GM18519 (cell line): ENCODE measurements at regions not wholly inside any gene's neighbourhood (a gene's known extent, or its start where the extent isn't known, plus 50 kb on each side); places are given as distances from the start of the nearest gene placed in this dataset.
"Not testable (repeated sequence)": the region's sequence is repeated elsewhere in the genome, so short reads cannot be mapped to it uniquely, and the experiment has no call there.

Source experiments
- ATAC-seq: cut with Tn5 transposase; IDR thresholded peaks from one replicate; pipeline ENCODE4 v1.9.1; 2021; ENCODE audit warnings: mild to moderate bottlenecking, moderate library complexity; ENCODE audit not compliant: unreplicated experiment, low FRiP score

DNA sequence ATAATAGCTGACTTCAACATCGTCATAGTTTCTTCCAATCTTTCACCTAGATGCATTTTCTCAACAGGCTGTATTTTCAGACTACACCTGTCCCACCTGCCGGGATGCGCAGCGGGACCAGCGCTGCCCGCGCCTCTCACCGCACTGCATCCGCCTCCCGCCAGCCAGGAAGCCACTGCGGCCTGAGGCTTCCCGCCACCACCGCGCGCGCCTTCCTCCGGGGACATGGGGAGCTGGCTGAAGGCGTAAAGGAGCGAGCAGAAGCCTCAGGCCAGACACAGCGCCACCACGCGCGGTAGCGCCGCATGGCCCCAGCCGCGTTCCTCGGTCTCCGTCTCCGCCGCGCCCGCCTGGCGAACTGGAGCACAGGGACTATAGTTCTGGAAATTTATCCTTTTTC, 135.7 kb upstream of the TEKT4 start:
- ATAC-seq, result not testable (repeated sequence)

DNA sequence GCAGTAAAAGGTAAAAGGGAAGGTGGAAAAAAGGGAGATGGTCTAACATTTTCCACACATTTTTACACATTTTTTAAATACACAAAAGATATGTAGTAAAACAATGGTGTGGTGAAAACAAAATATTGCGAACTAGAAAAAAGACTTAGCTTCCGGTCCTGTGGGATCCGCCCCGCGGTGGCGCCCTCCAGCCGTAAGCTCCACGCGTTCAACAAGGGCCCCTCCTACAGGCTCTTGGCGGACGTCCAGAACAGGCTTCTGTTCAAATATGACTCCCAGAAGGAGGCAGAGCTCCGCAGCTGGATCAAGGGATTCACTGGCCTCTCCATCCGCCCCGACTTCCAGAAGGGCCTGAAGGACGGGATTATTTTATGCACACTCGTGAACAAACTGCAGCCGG, 134.1 kb upstream of the TEKT4 start:
- ATAC-seq, result not testable (repeated sequence)

DNA sequence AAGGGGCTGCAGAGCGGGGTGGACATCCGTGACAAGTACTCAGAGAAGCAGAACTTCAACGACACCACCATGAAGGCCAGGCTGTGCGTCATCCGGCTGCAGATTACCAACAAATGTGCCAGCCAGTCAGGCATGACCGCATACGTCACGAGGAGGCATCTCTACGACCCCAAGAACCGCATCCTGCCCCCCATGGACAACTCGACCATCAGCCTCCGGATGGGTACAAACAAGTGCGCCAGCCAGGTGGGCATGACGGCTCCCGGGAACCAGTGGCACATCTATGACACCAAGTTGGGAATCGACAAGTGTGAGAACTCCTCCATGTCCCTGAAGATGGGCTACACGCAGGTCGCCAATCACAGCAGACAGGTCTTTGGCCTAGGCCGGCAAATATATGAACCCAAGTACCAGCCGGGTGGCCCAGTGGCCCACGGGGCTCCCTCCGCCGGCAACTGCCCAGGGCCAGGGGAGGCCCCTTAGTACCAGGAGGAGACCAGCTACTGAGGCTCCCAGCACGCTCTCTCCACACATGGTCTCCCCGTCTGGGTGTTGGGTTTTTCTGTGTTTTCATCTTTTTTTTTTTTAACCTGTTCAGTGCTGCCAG, 133.4 kb upstream of the TEKT4 start:
- not testable (repeated sequence) for ATAC-seq

DNA sequence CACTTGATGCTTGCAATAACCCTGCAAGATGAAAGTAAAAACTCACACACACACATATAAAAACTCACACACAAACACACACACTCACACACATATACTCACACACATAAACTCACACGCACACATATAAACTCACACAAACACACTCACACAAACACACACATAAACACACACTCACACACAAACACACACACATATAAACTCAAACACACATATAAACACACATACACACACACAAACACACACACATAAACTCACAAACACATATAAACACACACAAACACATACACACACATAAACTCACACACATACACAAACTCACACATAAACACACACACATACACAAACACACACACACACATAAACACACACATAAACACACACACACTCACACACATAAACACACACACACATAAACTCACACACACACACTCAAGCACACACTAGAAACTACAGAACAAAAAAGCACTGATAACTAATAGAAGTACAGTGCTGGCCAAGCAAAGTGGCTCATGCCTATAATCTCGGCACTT, 117.7 kb upstream of the TEKT4 start:
- ATAC-seq, result no peak

DNA sequence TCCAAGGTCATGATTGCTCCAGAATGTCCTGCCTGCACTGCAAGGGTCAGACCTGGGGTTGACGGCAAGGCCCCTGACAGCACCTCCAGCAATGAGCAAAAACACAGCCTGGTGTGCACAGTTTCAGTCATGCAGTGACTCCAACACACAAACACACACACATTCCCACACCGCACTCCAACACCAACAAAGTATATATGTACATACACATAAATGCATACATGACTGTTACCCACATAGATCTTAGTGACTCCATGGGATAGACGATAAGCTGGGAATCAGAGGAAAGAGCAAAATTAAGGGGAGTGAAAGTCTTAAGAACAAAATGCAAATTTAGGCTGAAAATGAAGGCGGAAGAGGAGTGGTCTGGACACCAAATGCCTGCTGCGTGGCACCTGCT, 112.7 kb upstream of the TEKT4 start:
- ATAC-seq, result no peak

DNA sequence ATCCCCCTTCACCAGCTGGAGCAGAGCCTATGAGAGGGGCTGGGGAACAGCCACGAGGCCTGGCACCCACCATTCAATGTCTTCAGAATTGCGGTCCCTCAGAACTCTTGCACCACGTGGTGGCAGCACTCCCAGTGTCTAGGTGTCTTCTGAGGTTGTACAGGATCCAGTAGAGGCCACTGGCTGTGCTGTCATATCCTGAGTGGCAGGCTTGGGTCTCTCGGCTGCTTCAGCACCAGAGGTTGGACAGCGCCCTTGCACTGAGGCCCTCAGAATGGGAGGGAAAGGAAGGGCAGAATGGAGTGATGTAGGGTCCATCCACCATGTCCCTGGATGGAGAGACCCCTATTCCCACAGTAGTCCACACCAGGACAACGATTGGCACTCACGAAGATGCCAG, 112.0 kb upstream of the TEKT4 start:
- peak; percentile 53 for ATAC-seq

DNA sequence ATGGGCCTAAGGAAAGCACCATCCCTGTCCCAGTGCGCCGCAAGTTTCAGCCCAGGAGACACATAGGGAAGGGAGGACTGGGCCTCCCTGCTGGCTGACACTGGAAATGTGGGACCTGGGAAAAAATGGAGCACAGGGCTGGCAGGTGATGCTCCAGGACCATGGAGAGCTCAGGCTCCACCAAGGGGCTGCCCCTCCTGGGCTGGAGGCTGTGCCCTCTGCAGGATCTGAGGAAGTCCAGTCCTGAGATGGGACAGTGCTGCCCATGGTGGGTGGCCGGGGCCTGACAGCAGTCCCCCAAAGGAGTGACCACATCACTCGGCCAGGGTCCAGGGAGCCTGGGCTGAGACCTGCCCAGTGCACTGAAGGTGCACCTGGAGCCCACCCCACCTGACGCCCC, 108.6 kb upstream of the TEKT4 start:
- ATAC-seq, result no peak

DNA sequence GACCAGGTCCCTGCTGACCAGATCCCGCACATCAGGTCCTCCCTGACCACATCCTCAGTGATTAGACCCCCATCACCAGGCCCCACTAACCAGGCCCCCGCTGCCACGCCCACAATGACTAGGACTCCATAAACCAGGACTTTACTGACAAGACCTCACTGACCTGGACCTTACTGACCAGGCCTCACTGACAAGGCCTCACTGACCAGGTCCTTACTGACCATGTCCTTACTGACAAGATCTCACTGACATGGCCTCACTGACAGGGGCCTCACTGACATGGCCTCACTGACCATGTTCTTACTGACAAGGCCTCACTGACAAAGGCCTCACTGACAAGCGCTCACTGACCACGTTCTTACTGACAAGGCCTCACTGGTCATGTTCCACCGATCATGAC, 107.9 kb upstream of the TEKT4 start:
- no peak for ATAC-seq

DNA sequence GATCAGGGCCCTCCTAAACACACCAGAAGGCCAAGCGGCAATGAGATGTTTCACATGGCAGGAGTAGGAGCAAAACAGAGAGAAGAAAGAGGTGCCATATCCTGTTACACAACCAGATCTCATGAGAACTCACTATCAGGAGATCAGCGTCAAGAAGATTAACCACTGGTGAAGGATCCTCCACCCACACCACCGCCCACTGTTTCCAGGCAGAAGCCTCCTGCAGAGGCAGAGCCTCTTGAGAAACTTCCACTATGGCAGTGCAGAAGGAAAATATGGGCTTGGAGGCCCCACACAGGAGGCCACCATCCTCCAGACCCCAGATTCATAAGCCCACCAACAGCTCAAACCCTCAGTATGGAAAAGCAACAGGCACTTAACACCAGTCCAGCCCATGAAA, 106.9 kb upstream of the TEKT4 start:
- not testable (repeated sequence) for ATAC-seq

DNA sequence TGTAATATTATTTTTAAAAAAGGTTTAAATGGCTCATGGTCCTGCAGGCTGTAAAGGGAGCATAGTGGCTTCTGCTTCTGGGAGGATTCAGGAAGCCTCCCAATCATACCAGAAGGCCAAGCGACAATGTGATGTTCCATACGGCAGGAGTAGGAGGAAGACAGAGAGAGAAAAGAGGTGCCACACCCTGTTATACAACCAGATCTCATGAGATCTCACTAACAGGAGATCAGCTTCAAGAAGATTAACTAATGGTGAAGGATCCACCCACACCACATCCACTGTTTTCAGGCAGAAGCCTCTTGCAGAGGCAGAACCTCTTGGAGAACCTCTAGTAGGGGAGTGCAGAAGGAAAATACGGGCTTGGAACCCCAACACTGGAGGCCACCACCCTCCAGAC, 103.9 kb upstream of the TEKT4 start:
- ATAC-seq, result no peak

DNA sequence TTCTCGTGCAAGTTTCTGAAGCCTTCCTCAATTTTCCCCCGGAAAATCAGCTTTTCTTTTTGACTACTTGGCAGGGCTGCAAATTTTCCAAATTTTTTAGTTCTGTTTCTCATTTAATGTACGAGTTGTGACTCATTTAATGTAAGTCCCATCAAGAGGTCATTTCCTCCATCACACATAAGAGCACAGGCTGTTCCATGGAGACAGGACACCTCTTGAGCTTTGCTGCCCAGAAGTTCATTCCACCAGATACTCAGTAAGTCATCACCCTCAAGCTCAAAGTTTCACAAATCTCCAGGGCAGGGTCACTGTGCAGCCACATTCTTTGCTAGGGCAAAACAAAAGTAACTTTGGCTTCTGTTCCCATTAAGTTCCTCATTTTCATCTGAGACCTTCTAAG, 101.5 kb upstream of the TEKT4 start:
- no peak for ATAC-seq

DNA sequence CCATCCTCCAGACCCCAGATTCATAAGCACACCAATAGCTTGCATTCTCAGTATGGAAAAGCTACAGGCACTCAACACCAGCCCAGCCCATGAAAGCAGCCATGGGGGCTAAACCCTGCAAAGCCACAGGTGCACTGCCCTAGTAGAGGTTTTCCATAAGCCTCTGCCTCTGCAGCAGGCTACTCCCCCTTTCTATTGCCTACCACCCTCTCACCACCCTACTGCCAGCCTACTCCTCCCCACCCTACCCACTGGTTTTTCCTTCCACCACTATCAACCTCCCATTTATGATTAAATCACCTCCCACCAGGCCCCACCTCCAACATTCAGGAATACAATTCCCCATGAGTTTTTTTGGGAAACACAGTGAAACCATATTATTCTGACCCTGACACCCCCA, 96.4 kb upstream of the TEKT4 start:
- ATAC-seq, result no peak

DNA sequence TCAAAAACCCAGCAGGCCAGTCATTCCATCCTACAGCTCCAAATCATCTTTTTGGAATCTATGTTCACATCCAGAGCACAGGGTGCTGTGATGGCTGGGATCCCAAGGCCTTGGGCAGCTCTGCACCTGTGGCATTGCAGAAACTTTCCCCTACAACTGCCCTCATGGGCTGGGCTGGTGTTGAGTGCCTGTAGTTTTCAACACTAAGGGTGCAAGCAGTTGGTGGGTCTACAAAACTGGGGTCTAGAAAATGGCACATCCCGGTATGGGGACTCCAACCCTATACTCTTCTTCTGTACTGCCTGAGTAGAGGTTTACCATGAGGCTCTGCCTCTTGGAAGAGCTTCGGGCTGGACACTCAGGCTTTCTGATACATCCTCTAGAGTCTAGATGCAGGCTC, 95.2 kb upstream of the TEKT4 start:
- ATAC-seq, result no peak

DNA sequence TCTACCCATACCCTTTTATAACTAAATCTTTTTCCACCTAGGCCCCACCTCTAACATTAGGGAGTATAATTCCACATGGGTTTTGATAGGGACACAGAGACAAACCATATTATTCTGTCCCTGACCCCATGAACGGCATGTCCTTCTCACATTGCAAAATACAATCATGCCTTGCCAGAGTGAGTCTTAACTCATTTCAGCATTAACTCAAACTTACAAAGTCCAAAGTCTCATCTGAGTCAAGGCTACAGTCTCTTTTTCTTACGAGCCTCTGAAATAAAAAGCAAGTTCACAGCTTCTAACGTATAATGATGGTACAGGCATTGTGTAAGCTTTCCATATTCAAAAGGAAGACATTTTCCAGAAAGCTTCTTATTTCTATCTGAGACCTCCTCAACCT, 86.1 kb upstream of the TEKT4 start:
- ATAC-seq, result not testable (repeated sequence)

DNA sequence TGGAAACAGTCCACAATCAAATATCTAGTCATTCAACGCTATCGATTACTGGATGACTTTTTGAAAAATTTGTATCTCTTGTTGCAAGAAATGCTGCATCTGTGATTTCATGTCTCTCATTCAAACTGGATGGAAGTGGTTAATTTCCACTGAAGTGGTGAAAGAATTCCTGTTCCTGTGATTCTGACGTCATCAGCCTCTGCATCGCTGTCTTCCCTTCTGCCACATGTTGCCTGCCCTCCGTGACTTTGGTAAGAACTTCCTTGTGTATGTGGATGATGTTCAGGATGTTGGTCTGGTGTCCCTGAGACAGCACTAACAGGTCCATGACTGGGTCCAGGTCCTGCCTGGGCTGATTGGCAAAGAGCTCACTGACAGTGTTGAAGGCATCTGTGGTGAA, 84.8 kb upstream of the TEKT4 start:
- not testable (repeated sequence) for ATAC-seq

DNA sequence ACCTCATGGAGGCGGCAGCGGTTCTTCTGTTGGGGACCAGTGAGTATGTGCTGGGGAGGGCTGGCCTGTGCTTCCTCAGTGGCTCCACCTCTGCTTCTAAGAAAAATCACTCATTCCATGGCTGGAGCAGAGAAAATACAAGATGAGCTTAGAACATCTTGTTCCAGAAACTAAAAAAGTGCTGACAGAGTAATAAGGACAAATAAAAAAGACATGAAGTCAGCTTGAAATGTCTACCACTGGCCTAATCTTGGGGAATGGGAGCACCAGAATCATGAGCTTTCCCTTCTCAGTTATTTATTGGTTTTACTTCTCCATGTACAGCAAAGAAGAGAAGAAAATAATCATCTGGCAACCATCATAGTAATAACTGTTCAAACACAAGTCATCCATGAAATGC, 81.1 kb upstream of the TEKT4 start:
- ATAC-seq, result not testable (repeated sequence)

DNA sequence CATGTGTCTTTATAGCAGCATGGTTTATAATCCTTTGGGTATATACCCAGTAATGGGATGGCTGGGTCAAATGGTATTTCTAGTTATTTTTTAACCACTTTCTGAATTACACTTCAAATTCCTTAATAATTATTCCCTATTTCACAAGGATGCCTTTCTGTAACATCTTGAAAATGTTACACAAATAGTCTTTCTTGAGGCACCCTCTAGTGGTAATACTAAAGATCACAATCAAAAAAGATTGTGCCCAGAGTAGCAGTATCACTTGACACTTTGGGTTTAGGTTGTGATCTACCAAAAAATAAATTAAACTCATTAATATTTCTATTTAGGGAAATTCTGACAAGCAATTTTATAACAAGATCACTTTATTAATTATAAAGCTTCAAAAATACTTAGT, 74.0 kb upstream of the TEKT4 start:
- ATAC-seq, result not testable (repeated sequence)
